T1000 (cell line): ENCODE measurements at regions not wholly inside any gene's neighbourhood (a gene's known extent, or its start where the extent isn't known, plus 50 kb on each side); places are given as distances from the start of the nearest gene placed in this dataset.
A peak's percentile ranks its signal among the peaks of the same experiment; 100 is the strongest.

Experiments used
- DNase-seq: peaks from one replicate; lab custom pipeline; 2025; ENCODE audit warnings: mixed read lengths; lab: John Stamatoyannopoulos, UW

- no peak for DNase-seq
Measured at GRCh38 chr9:36728651-36729520, 156.2 kb downstream of the MELK start.

- no peak for DNase-seq
Measured at GRCh38 chr9:36729906-36730305, 157.2 kb downstream of the MELK start.

- no peak for DNase-seq
Measured at GRCh38 chr9:36730414-36730813, 157.7 kb downstream of the MELK start.

GRCh38 chr9:36731068-36731956 lies 158.6 kb downstream of the MELK start:
- no peak for DNase-seq

- no peak for DNase-seq
Measured at GRCh38 chr9:36734737-36735136, 162.0 kb downstream of the MELK start.

GRCh38 chr9:36736648-36737047 lies 164.0 kb downstream of the MELK start:
- no peak for DNase-seq

GRCh38 chr9:36738318-36738976 lies 165.8 kb downstream of the MELK start:
- no peak for DNase-seq

GRCh38 chr9:36739373-36740116 lies 166.8 kb downstream of the MELK start:
- no peak for DNase-seq

GRCh38 chr9:36742264-36742663 lies 169.6 kb downstream of the MELK start:
- no peak for DNase-seq

GRCh38 chr9:36744678-36745077 lies 172.0 kb downstream of the MELK start:
- DNase-seq: no peak

GRCh38 chr9:36745977-36746376 lies 173.3 kb downstream of the MELK start:
- no peak for DNase-seq

GRCh38 chr9:36746415-36746814 lies 173.7 kb downstream of the MELK start:
- DNase-seq: no peak

- peak; percentile 7 for DNase-seq
Measured at GRCh38 chr9:36748322-36748899, 175.7 kb downstream of the MELK start.

GRCh38 chr9:36749461-36749860 lies 176.8 kb downstream of the MELK start:
- no peak for DNase-seq

- no peak for DNase-seq
Measured at GRCh38 chr9:36750630-36751029, 177.9 kb downstream of the MELK start.

- no peak for DNase-seq
Measured at GRCh38 chr9:36755019-36755418, 182.3 kb downstream of the MELK start.

GRCh38 chr9:36759141-36759540 lies 186.4 kb downstream of the MELK start:
- DNase-seq: no peak

GRCh38 chr9:36759976-36760375 lies 187.3 kb downstream of the MELK start:
- DNase-seq: no peak

- DNase-seq: no peak
Measured at GRCh38 chr9:36760667-36761420, 188.1 kb downstream of the MELK start.

- DNase-seq: no peak
Measured at GRCh38 chr9:36762958-36763357, 190.3 kb downstream of the MELK start.

- DNase-seq: no peak
Measured at GRCh38 chr9:36763778-36764177, 191.1 kb downstream of the MELK start.
